ENCODE measurements at regions not wholly inside any gene's neighbourhood (a gene's known extent, or its start where the extent isn't known, plus 50 kb on each side); places are given as distances from the start of the nearest gene placed in this dataset.

- Histone ChIP-seq H3K9me3 (ENCODE audit: control insufficient read depth, low read depth, low read length) (no peaks in the 10 kb centered on the region), H2BK15ac (ENCODE audit: low read depth, low read length) (no peak overlapping the region), H3K79me2 (ENCODE audit: insufficient read depth, low read length) (no peaks in the 10 kb centered on the region), H3K4me2 (ENCODE audit: insufficient read depth, insufficient read length, low read length) (no peak overlapping the region), H3K4ac (ENCODE audit: low read depth, low read length) (no peak overlapping the region), H2BK12ac (ENCODE audit: insufficient read length, low read depth, low read length) (no peak overlapping the region), H3K23me2 (ENCODE audit: insufficient read length, low read depth, low read length, poor library complexity, severe bottlenecking) (no peaks in the 10 kb centered on the region), H2BK20ac (ENCODE audit: low read depth, low read length, poor library complexity, severe bottlenecking) (no peak overlapping the region), H4K91ac (ENCODE audit: insufficient read length, low read depth, low read length) (no peak overlapping the region), H3K14ac (ENCODE audit: insufficient read depth, low read length) (no peak overlapping the region), H4K5ac (ENCODE audit: insufficient read length, low read depth, low read length) (no peak overlapping the region), H3K27ac (ENCODE audit: insufficient read length, low read depth, low read length) (no peak overlapping the region), H4K8ac (replicated peaks; ENCODE audit: insufficient read length, low read depth, low read length) (no peak overlapping the region), H4K20me1 (ENCODE audit: control insufficient read depth, insufficient read depth, insufficient read length) (no peaks in the 10 kb centered on the region), H2BK5ac (ENCODE audit: insufficient read length, low read length) (no peak overlapping the region), H3K23ac (ENCODE audit: insufficient read length, low read depth, low read length) (no peak overlapping the region), H3K4me1 (ENCODE audit: insufficient read depth, low read length) (no peaks in the 10 kb centered on the region), H3K9ac (ENCODE audit: extremely low read depth, insufficient read length, low read length) (no peak overlapping the region), H3K27me3 (ENCODE audit: insufficient read depth, low read length) (no peaks in the 10 kb centered on the region), H3K79me1 (ENCODE audit: insufficient read depth, low read depth, low read length, poor library complexity, severe bottlenecking) (no peaks in the 10 kb centered on the region), H3T11ph (ENCODE audit: low read length) (no peak overlapping the region), H3K18ac (ENCODE audit: insufficient read length, low read depth, low read length) (no peak overlapping the region), H3K56ac (ENCODE audit: insufficient read length, low read depth, low read length) (no peak overlapping the region), H2BK120ac (ENCODE audit: low read depth, low read length, poor library complexity, severe bottlenecking) (no peak overlapping the region), H2AK5ac (ENCODE audit: insufficient read length, low read length) (no peak overlapping the region), H2AFZ (ENCODE audit: low read length) (no peak overlapping the region)
- no CpG with 5 or more reads among the region's 9 CpGs for WGBS (ENCODE audit: extremely low coverage, insufficient read length, low lambda C conversion rate)
- no peak for DNase-seq
- H3K36me3 Mint-ChIP-seq (ENCODE audit: insufficient read depth in 1 of 3, low read depth in 3 of 3), result no peaks in the 10 kb centered on the region
- H3K27me3 Mint-ChIP-seq (ENCODE audit: low read depth), result no peaks in the 10 kb centered on the region
- H3K4me1 Mint-ChIP-seq, result no peaks in the 10 kb centered on the region
- no peak overlapping the region for H3K27ac Mint-ChIP-seq
- TF ChIP-seq CTCF (conservative IDR thresholded peaks at IDR 0.05), result no peak
- no peaks in the 10 kb centered on the region for H3K9me3 Mint-ChIP-seq
- H3K4me3 Mint-ChIP-seq, result no peak overlapping the region
Observed at GRCh38 chr16:79928142-79928873, 327.8 kb upstream of the MAF start.

Data from H9 (cell line).